SK-N-MC (cell line): ENCODE measurements at regions not wholly inside any gene's neighbourhood (a gene's known extent, or its start where the extent isn't known, plus 50 kb on each side); places are given as distances from the start of the nearest gene placed in this dataset.

Source experiments
- DNase-seq: peaks from one replicate; pipeline ENCODE4 v3.0.0-alpha.2; 2011; ENCODE audit warnings: low read depth, low spot score
- H3K27ac ChIP-seq: fragments of 200-600 bp; sonication (generic); 2 replicates; pipeline ENCODE4 v1.5.1; 2016; ENCODE audit warnings: mixed run types
- H3K36me3 ChIP-seq: fragments of 200-600 bp; sonication (generic); 2 replicates; pipeline ENCODE4 v1.6.1; 2017; ENCODE audit warnings: antibody characterized with exemption, low read length, mixed read lengths; ENCODE audit not compliant: insufficient read depth
- H3K4me3 ChIP-seq: fragments of 200-600 bp; sonication (generic); 2 replicates; pipeline ENCODE4 v1.5.1; 2016
- H3K9ac ChIP-seq: fragments of 200-600 bp; sonication (generic); 2 replicates; pipeline ENCODE4 v1.8.0; 2017; ENCODE audit warnings: mixed run types, mixed read lengths; ENCODE audit not compliant: insufficient read length
- H3K9me3 ChIP-seq: fragments of 200-600 bp; sonication (generic); 2 replicates; pipeline ENCODE4 v1.6.1; 2017; ENCODE audit warnings: low read depth, mild to moderate bottlenecking, antibody characterized with exemption, low read length, moderate library complexity, mixed read lengths
- EZH2 ChIP-seq: fragments of 200-600 bp; sonication (generic); IDR thresholded peaks from one replicate; pipeline ENCODE4 v1.6.1; 2017; ENCODE audit warnings: antibody characterized with exemption
- FOXP2 ChIP-seq: optimal IDR thresholded peaks from 2 replicates; pipeline ENCODE3; 2011; ENCODE audit warnings: mild to moderate bottlenecking, moderate library complexity; ENCODE audit not compliant: insufficient read depth; ENCODE audit errors: extremely low read length, control extremely low read depth
- POLR2AphosphoS5 ChIP-seq: IDR thresholded peaks from 2 replicates; pipeline ENCODE4 v1.6.1; 2012; ENCODE audit warnings: mild to moderate bottlenecking, low read depth, low read length, borderline replicate concordance

GRCh38 chr4:123554801-123555232, 158.2 kb downstream of the SPRY1 start:
- TF ChIP-seq EZH2 (no peak), POLR2AphosphoS5 (no peak), FOXP2 (no peak)
- Histone ChIP-seq H3K9ac (no peak overlapping the region), H3K27ac (peak overlapping the region; percentile 94), H3K4me3 (peak overlapping the region; percentile 66), H3K9me3 (no peaks in the 10 kb centered on the region), H3K36me3 (no peaks in the 10 kb centered on the region)
- DNase-seq = no peak

GRCh38 chr4:123555233-123555806, 158.7 kb downstream of the SPRY1 start:
- H3K9ac ChIP-seq = no peak overlapping the region
- peak overlapping the region; percentile 66 for H3K4me3 ChIP-seq
- peak overlapping the region; percentile 94 for H3K27ac ChIP-seq
- no peaks in the 10 kb centered on the region for H3K36me3 ChIP-seq
- TF ChIP-seq FOXP2 (no peak), POLR2AphosphoS5 (no peak), EZH2 (no peak)
- peak; percentile 48 for DNase-seq
- no peaks in the 10 kb centered on the region for H3K9me3 ChIP-seq

GRCh38 chr4:123555807-123556273, 159.2 kb downstream of the SPRY1 start:
- peak; percentile 22 for DNase-seq
- H3K36me3 ChIP-seq = no peaks in the 10 kb centered on the region
- peak overlapping the region; percentile 94 for H3K27ac ChIP-seq
- no peak for TF ChIP-seq FOXP2
- TF ChIP-seq POLR2AphosphoS5 = no peak
- no peak for TF ChIP-seq EZH2
- no peaks in the 10 kb centered on the region for H3K9me3 ChIP-seq
- H3K4me3 ChIP-seq = peak overlapping the region; percentile 66
- H3K9ac ChIP-seq = no peak overlapping the region

GRCh38 chr4:123556526-123556925, 159.9 kb downstream of the SPRY1 start:
- TF ChIP-seq POLR2AphosphoS5 (no peak), EZH2 (no peak), FOXP2 (no peak)
- H3K27ac ChIP-seq = peak overlapping the region; percentile 94
- H3K36me3 ChIP-seq = no peaks in the 10 kb centered on the region
- DNase-seq = no peak
- H3K9ac ChIP-seq = no peak overlapping the region
- H3K9me3 ChIP-seq = no peaks in the 10 kb centered on the region
- peak overlapping the region; percentile 66 for H3K4me3 ChIP-seq

GRCh38 chr4:123557857-123558536, 161.4 kb downstream of the SPRY1 start:
- H3K36me3 ChIP-seq = no peaks in the 10 kb centered on the region
- no peaks in the 10 kb centered on the region for H3K9me3 ChIP-seq
- H3K9ac ChIP-seq = no peak overlapping the region
- no peak for TF ChIP-seq FOXP2
- no peak for TF ChIP-seq POLR2AphosphoS5
- no peak for TF ChIP-seq EZH2
- DNase-seq = no peak
- no peak overlapping the region for H3K4me3 ChIP-seq
- H3K27ac ChIP-seq = no peak overlapping the region

GRCh38 chr4:123558865-123559264, 162.3 kb downstream of the SPRY1 start:
- no peak overlapping the region for H3K4me3 ChIP-seq
- TF ChIP-seq EZH2 (no peak), FOXP2 (no peak), POLR2AphosphoS5 (no peak)
- H3K36me3 ChIP-seq = no peaks in the 10 kb centered on the region
- H3K9me3 ChIP-seq = no peaks in the 10 kb centered on the region
- DNase-seq = no peak
- H3K27ac ChIP-seq = no peak overlapping the region
- no peak overlapping the region for H3K9ac ChIP-seq

GRCh38 chr4:123559955-123560871, 163.6 kb downstream of the SPRY1 start:
- no peak for DNase-seq
- TF ChIP-seq FOXP2 (no peak), POLR2AphosphoS5 (no peak), EZH2 (no peak)
- no peak overlapping the region for H3K27ac ChIP-seq

GRCh38 chr4:123561525-123561924, 164.9 kb downstream of the SPRY1 start:
- Histone ChIP-seq H3K36me3 (no peaks in the 10 kb centered on the region), H3K4me3 (no peak overlapping the region), H3K9me3 (no peaks in the 10 kb centered on the region), H3K9ac (no peak overlapping the region), H3K27ac (no peak overlapping the region)
- TF ChIP-seq FOXP2 (no peak), EZH2 (no peak), POLR2AphosphoS5 (no peak)
- no peak for DNase-seq

More at GRCh38 chr4:123559955-123560871, 163.6 kb downstream of the SPRY1 start:
- Histone ChIP-seq H3K9me3 (no peaks in the 10 kb centered on the region), H3K9ac (no peak overlapping the region), H3K36me3 (no peaks in the 10 kb centered on the region), H3K4me3 (no peak overlapping the region)
